LNCAP (cell line): ENCODE measurements at regions not wholly inside any gene's neighbourhood (a gene's known extent, or its start where the extent isn't known, plus 50 kb on each side); places are given as distances from the start of the nearest gene placed in this dataset.

Experiments used
- CTCF ChIP-seq: fragments of 450-650 bp; IDR thresholded peaks from 2 replicates; pipeline ENCODE4 v1.5.1; 2017; ENCODE audit warnings: mild to moderate bottlenecking

- TF ChIP-seq CTCF, result no peak
These were observed 83.3 kb upstream of the VCX2 start for GRCh38 chrX:8254401-8254800.

DNA sequence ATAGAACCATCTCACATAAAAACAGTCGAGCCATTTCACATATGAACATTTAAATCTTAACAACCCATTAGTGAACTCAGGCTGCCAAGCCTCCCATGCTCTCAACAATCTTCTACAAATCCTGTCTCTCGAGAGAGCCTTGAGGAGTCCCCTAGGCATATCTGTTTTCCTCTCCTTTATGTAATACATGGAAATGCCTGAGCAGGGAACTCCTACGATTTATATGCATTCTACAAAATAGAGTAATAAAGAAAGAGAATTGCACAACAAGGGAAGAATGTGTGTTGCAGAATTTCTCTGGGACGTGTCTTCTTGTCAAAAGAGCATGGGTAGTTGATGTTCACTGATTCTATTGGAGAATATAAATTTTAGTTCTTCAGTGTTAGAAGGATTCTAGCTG is 101.8 kb upstream of the VCX2 start:
- no peak for TF ChIP-seq CTCF

- TF ChIP-seq CTCF, result no peak
These were observed 102.4 kb upstream of the VCX2 start for GRCh38 chrX:8273451-8273895.

- no peak for TF ChIP-seq CTCF
These were observed 103.1 kb upstream of the VCX2 start for GRCh38 chrX:8274170-8274569.

DNA sequence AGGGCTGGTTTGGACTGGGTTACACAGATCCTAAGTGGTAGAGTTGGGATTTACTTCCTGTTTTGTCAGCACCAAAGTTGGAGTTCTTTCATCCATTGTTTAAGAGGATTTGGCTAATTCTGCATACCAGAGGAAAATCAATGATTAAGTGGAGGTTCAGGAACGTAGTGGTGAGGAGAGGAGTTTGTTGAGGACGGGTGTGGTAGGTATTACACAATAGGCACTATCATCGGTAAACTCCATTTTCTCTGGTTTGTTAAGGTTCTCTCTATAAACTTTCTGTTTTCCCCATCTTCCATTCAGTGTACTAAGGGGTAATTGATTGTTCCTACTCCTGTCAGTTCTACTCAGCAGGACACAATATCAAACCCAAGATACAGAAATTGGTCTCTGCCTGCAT is 107.5 kb upstream of the VCX2 start:
- TF ChIP-seq CTCF, result no peak

DNA sequence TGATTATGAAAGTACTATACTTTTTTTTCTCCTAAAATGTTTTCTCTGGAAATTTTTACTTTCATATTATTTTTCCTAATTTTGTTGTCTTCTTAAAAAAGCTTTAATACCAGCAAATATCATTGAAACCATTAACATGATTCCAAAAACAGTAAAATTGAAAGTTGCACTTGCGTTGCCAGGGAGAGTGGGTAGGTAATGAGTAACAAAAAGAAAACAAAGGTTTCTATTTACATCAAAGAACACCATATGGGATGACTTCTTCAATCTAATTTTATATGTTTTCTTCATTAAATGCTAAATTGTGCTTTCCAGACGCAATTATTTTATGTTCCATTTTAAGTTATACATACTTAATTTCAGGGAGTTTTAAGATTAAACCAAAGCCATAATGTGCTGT is 108.3 kb upstream of the VCX2 start:
- TF ChIP-seq CTCF, result no peak

DNA sequence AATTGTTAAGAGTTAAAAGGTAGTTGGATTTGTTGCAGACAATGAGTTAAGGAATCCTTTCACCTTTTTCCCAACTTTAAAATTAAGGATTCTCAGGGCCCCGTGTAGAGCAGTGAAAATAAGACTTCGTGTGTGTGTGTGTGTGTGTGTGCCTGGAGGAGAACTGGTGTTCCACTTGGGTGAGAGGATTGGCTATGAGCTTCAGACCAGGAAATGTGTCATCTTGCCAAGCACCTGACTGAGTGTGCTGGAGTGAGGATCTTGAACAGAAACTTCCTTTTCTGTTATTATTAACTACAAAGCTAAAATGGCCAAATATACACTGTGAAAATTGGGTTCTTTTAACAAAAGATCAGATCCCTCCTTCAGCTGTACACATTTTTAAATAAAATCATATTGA is 113.1 kb upstream of the VCX2 start:
- TF ChIP-seq CTCF, result no peak

DNA sequence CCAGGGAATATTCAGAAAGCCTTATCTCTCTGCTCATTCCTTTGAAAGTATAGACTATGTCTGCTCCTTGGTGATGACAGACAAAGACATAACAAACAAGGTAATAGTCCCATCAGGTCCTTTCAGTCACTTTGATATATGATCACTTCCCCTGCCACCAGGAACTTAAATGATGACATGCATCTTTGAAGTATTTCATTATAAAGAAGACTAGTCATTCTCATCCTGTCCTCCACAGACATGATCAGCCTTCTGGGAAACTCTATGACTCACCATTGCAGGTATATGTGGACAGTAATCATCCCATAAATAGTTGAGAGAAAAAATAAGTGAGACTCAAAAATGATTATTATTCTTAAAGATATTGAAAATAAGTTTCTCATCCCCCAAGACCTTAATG is 117.5 kb upstream of the VCX2 start:
- TF ChIP-seq CTCF, result no peak
